ENCODE measurements at regions not wholly inside any gene's neighbourhood (a gene's known extent, or its start where the extent isn't known, plus 50 kb on each side); places are given as distances from the start of the nearest gene placed in this dataset.

- ATAC-seq (no peak), DNase-seq (no peak)
- no peak overlapping the region for H3K27ac ChIP-seq
- H3K36me3 ChIP-seq = no peaks in the 10 kb centered on the region
- no peaks in the 10 kb centered on the region for H3K4me1 ChIP-seq
- no peak overlapping the region for H3K4me3 ChIP-seq
- no peaks in the 10 kb centered on the region for H3K9me3 ChIP-seq
- peaks cover 0 to 10% (median 0%) of the 10 kb centered on the region in 9 donors for H3K27me3 ChIP-seq
- TF ChIP-seq, protein P1, sequence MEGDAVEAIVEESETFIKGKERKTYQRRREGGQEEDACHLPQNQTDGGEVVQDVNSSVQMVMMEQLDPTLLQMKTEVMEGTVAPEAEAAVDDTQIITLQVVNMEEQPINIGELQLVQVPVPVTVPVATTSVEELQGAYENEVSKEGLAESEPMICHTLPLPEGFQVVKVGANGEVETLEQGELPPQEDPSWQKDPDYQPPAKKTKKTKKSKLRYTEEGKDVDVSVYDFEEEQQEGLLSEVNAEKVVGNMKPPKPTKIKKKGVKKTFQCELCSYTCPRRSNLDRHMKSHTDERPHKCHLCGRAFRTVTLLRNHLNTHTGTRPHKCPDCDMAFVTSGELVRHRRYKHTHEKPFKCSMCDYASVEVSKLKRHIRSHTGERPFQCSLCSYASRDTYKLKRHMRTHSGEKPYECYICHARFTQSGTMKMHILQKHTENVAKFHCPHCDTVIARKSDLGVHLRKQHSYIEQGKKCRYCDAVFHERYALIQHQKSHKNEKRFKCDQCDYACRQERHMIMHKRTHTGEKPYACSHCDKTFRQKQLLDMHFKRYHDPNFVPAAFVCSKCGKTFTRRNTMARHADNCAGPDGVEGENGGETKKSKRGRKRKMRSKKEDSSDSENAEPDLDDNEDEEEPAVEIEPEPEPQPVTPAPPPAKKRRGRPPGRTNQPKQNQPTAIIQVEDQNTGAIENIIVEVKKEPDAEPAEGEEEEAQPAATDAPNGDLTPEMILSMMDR (IDR thresholded peaks at IDR 0.05) = no peak
- TF ChIP-seq POLR2A (IDR thresholded peaks at IDR 0.05) = no peak
- WGBS, 4 donors = 55 to 66% (median 60%) methylated on average over 5 of the region's 5 CpGs
- intact Hi-C loops (cut with DNase I) = no loop called here
These were observed 129.0 kb downstream of the WIF1 start for GRCh38 chr12:64992116-64992515.

- intact Hi-C loops (cut with DNase I) = no loop called here
- H3K27ac ChIP-seq = no peak overlapping the region
- no peak for TF ChIP-seq POLR2A (IDR thresholded peaks at IDR 0.05)
- TF ChIP-seq, protein P1 (IDR thresholded peaks at IDR 0.05) = no peak
- H3K4me1 ChIP-seq = no peaks in the 10 kb centered on the region
- H3K36me3 ChIP-seq = no peaks in the 10 kb centered on the region
- H3K27me3 ChIP-seq = peaks cover 0 to 10% (median 0%) of the 10 kb centered on the region in 9 donors
- WGBS, 4 donors = 6 to 13% (median 8%) methylated on average over 1 of the region's 1 CpG
- no peak for ATAC-seq
- no peak for DNase-seq
- no peaks in the 10 kb centered on the region for H3K9me3 ChIP-seq
- H3K4me3 ChIP-seq = no peak overlapping the region
These were observed 128.5 kb downstream of the WIF1 start for GRCh38 chr12:64992641-64993040.

DNA sequence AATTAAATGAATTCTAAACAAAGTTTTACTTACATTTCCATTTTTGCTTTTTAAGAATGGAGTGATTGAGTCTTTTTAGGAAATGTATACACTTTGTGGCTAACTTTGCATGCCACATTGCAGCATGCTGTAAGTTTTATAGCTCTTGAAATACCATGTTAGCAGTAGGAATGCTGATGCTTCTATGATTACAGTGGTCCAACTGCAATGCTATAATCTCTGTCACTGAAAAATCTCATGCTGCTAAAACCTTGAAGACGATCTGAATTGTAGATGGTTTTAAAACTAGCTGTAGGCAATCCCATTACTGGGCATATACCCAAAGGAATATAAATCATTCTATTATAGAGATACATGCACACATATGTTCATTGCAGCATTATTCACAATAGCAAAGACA is 127.6 kb downstream of the WIF1 start:
- ATAC-seq (no peak), DNase-seq (no peak)
- H3K36me3 ChIP-seq = no peaks in the 10 kb centered on the region
- H3K4me1 ChIP-seq = peaks cover 0 to 2% (median 0%) of the 10 kb centered on the region in 12 donors
- no peak overlapping the region for H3K4me3 ChIP-seq
- TF ChIP-seq, protein P1 (IDR thresholded peaks at IDR 0.05) = no peak
- no peak for TF ChIP-seq POLR2A (IDR thresholded peaks at IDR 0.05)
- H3K27ac ChIP-seq = no peak overlapping the region
- no peaks in the 10 kb centered on the region for H3K9me3 ChIP-seq
- intact Hi-C loops (cut with DNase I) = no loop called here
- WGBS, 4 donors = 54 to 74% (median 59%) methylated on average over 1 of the region's 1 CpG
- peaks cover 0 to 10% (median 0%) of the 10 kb centered on the region in 9 donors for H3K27me3 ChIP-seq

DNA sequence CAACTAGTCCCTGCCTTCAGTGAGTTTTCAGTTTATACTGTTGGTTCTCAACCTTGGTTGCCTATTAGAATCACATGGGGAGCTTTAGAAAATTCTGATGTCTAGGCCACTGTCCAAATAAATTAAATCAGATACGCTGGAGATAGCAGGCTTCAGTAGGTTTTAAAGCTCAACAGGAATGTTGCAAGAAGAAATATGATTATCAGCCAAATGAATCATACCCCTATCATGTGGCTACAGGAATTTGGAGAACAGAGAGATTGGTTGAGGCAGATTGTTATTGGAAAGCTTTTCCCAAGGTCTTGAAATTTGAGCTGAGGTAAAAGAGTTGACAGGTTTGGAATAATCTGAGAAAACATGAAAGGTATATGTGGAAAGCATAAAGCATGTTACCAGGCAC is 125.3 kb downstream of the WIF1 start:
- WGBS, 4 donors = 72 to 96% (median 82%) methylated on average over 1 of the region's 1 CpG
- no peak overlapping the region for H3K4me3 ChIP-seq
- H3K4me1 ChIP-seq = peaks cover 0 to 5% (median 0%) of the 10 kb centered on the region in 12 donors
- no peaks in the 10 kb centered on the region for H3K36me3 ChIP-seq
- ATAC-seq (no peak), DNase-seq (no peak)
- peaks cover 0 to 15% (median 0%) of the 10 kb centered on the region in 9 donors for H3K27me3 ChIP-seq
- no peak overlapping the region for H3K27ac ChIP-seq
- intact Hi-C loops (cut with DNase I) = no loop called here
- peaks cover 0 to under 1% (median 0%) of the 10 kb centered on the region in 12 donors for H3K9me3 ChIP-seq
- TF ChIP-seq, protein P1 (IDR thresholded peaks at IDR 0.05) = no peak
- TF ChIP-seq POLR2A (IDR thresholded peaks at IDR 0.05) = no peak

Measured in heart left ventricle (tissue), 16 donors.